ENCODE measurements at regions not wholly inside any gene's neighbourhood (a gene's known extent, or its start where the extent isn't known, plus 50 kb on each side); places are given as distances from the start of the nearest gene placed in this dataset.
"Not testable (repeated sequence)": the region's sequence is repeated elsewhere in the genome, so short reads cannot be mapped to it uniquely, and the experiment has no call there.

DNA sequence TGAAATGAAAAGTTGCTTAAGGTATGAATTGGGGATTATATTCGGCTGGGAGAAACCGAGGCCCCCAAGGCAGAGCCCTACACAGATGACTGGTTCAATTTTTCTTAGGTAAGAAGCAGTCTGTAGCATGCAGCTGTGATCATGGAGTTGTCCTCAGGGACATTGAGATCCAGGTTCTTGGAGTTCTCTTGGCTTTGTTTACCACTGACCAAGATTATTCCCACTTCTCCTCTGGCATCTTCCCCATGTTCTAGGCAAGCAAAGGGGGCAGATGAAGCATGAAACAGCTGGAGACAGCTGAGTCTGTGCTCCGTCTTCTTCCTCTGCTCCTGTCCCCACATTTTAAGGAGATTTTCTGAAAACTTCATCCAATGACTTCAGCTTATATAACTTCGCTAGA, 129.5 kb upstream of the BMPER start:
- DNase-seq (ENCODE audit: extremely low spot score, insufficient read length, low read depth), result no peak
- no peak for FAIRE-seq

DNA sequence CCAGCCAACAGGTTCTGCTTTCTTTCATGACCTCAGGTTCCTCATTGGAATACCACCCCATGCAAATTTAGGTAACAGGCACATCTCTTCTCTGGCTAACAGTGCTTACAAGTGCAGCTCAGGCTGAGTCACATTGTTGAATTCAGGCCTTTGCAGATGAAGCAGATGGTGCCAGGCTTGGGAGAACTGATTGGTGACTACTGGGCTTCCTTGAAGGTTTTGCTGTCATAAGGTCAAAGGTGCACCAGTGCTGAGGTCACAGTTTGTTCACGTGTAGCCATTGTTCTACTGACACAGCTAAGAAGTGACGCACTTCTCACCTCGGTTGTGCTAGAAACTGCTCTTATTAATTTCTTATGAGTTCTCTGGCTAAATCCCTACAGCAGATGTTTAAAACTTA, 128.6 kb upstream of the BMPER start:
- DNase-seq (ENCODE audit: extremely low spot score, insufficient read length, low read depth), result no peak
- no peak for FAIRE-seq

- FAIRE-seq, result no peak
- no peak for DNase-seq (ENCODE audit: extremely low spot score, insufficient read length, low read depth)
Measured at GRCh38 chr7:33778195-33778594, 127.1 kb upstream of the BMPER start.

DNA sequence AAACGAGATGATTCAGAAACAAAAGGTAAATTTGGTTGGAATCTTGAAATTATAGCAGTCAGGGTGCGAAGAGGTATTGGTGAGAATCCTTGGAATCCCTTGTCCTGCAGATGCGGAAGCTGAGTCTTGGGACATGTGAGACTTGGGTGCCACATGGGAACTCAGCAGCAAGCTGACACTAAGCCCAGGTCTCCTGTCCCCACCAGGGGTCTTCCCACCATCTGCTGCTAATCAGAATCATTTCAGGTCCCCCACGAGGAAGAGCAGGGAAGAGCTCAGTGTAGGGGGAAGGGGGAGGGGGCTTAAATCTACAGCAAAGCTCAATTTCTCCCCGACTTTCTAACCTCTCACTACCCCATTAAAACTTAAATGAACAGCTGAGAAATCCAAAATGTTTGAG, 126.1 kb upstream of the BMPER start:
- FAIRE-seq, result no peak

DNA sequence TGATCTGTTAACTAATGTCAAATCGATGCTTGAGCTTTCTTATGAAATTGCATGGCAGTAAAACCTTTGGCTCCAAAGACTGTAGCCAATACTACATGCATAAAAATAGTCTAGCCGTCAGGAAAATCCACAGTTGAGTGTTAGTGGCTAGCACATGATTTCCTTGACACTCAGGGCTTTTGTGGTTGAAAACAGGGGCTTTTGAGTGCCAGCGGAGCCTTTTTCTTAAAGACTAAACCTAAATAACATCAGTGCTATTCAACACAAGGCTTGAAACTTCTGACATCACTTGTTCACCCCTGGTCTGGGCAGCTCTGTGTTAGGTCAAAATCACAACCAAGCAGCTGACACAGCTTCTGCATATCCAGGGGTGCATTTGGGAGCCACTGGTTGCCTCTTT, 124.2 kb upstream of the BMPER start:
- no peak for DNase-seq (ENCODE audit: extremely low spot score, insufficient read length, low read depth)
- FAIRE-seq, result no peak

More for the DNA sequence above, 126.1 kb upstream of the BMPER start:
- no peak for DNase-seq (ENCODE audit: extremely low spot score, insufficient read length, low read depth)

GRCh38 chr7:33781796-33782195, 123.5 kb upstream of the BMPER start:
- DNase-seq (ENCODE audit: extremely low spot score, insufficient read length, low read depth), result no peak
- FAIRE-seq, result no peak

DNA sequence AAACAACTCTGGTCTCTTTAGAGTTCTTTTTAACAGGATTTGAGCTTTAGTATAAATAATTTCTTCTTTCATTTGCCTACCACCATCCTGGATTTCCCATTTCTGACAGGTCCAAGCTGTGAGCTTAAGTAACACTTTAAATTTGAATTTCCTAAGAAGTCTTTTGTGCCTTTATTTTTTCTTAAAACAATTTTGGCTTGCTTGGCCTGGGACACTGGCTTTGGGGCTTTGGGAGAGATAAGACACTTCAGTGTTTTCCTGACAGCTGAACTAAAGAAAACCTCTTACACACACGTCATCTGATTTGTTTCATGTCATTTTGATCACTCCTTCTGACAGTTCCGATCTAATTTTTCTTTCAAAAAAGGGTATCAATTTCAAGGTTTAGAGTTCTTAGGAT, 121.3 kb upstream of the BMPER start:
- FAIRE-seq (no peak), DNase-seq (ENCODE audit: extremely low spot score, insufficient read length, low read depth) (no peak)

- DNase-seq (ENCODE audit: extremely low spot score, insufficient read length, low read depth), result no peak
- no peak for FAIRE-seq
Measured at GRCh38 chr7:33788531-33788930, 116.8 kb upstream of the BMPER start.

DNA sequence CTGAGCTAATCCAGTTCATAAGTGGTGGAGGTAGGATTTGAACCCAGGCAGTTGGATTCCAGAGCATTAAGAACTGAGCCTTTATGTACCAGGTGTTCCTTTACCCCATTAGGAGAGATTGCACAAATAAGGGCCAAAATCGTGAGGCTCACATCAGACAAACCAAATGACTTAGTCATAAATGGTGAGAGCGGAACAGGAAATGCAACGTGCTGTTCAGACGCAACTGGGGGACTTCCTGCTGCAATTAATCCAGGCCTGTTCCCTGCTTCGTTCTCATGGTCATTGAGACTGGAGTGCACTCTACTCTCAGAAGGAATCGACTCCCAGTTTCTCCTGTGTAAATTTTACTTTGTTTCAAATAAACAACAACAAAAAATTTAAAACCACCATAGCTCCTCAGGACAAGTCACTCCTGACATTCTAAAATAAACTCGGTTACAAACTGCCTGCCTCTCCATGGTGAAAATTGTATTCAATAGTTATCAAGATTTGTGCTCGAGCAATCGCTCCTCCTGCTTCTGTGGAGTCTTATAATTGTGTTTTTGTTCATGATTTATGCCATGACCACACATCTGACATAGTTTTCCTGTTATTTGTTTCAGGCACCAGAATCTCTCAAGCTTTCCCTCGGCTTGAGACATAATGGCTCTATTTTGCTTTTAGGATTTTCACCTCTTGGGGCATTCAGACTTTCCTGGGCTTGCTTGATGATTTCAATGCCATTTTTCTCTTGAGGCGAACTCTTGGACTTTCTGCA, 115.3 kb upstream of the BMPER start:
- FAIRE-seq (no peak), DNase-seq (ENCODE audit: extremely low spot score, insufficient read length, low read depth) (no peak)

DNA sequence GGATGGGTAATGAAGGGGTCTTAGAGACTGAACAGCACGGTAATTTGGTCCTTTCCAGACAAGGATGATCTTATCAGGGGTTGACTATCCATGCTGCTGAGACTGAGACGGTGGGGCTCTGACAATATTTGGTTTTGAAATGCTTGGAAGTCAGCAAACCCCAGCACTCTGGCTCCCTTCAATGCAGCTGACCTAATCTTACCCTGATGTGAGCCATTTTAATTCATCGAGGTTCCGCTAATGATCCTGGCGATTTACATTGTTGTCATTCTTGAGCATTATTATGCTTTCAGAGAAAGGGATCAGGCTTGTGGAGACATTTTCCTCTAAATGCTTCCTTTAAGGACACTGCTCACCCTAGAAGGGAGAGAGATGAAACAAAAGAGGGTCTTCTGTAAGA, 114.6 kb upstream of the BMPER start:
- FAIRE-seq (no peak), DNase-seq (ENCODE audit: extremely low spot score, insufficient read length, low read depth) (no peak)

DNA sequence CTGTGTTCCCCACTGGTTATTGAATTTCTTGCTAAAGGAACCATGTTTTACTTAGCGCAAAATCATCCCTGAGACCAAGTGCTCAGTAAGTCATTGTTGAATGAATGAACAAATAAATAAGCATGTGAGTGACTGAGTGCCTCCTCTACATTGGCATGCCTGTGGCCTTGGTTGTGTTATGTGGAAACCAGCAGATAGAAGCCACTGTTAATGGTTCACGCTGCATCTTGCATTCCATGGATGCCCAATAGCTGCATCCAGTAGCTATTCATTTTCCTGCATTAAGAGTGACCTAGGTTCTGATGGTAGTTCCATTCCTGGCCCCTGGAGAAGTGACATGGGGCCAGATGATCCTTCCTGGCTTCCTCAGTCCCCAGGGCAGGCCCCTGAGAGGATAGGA, 113.3 kb upstream of the BMPER start:
- FAIRE-seq, result no peak

GRCh38 chr7:33792547-33793105, 112.7 kb upstream of the BMPER start:
- no peak for FAIRE-seq
- no peak for DNase-seq (ENCODE audit: extremely low spot score, insufficient read length, low read depth)

More for the DNA sequence above, 113.3 kb upstream of the BMPER start:
- no peak for DNase-seq (ENCODE audit: extremely low spot score, insufficient read length, low read depth)

GRCh38 chr7:33793616-33794015, 111.7 kb upstream of the BMPER start:
- DNase-seq (ENCODE audit: extremely low spot score, insufficient read length, low read depth) (no peak), FAIRE-seq (no peak)

GRCh38 chr7:33794419-33794818, 110.9 kb upstream of the BMPER start:
- DNase-seq (ENCODE audit: extremely low spot score, insufficient read length, low read depth), result no peak
- no peak for FAIRE-seq

DNA sequence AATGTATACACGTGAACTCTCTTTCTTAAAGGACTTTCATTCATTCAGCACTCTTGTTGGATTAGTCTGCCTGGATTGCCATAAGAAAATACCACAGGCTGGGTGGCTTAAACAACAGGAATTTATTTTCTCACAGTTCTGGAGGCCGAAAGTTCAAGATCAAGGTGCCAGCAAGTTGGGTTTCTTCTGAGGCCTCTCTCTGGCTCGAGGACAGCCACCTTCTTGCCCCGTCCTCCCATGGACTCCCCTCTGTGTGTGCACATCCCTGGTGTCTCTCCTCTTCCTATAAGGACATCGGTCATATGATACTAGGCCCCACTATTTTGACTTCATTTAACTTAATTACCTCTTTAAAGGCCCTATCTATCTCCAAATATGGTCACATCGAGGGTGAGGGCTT, 110.4 kb upstream of the BMPER start:
- no peak for DNase-seq (ENCODE audit: extremely low spot score, insufficient read length, low read depth)
- no peak for FAIRE-seq

GRCh38 chr7:33796538-33796937, 108.8 kb upstream of the BMPER start:
- FAIRE-seq (no peak), DNase-seq (ENCODE audit: extremely low spot score, insufficient read length, low read depth) (no peak)

DNA sequence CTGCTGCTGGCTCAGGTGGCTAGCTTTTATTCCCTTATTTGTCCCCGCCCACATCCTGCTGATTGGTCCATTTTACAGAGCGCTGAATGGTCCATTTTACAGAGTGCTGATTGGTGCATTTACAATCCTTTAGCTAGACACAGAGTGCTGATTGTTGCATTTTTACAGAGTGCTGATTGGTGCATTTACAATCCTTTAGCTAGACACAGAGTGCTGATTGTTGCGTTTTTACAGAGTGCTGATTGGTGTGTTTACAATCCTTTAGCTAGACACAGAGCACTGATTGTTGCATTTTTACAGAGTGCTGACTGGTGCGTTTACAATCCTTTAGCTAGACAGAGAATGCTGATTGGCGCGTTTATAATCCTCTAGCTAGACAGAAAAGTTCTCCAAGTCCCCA, 107.8 kb upstream of the BMPER start:
- FAIRE-seq; DNase-seq (ENCODE audit: extremely low spot score, insufficient read length, low read depth): not testable (repeated sequence)

- FAIRE-seq (no peak), DNase-seq (ENCODE audit: extremely low spot score, insufficient read length, low read depth) (no peak)
Measured at GRCh38 chr7:33798686-33799325, 106.5 kb upstream of the BMPER start.

DNA sequence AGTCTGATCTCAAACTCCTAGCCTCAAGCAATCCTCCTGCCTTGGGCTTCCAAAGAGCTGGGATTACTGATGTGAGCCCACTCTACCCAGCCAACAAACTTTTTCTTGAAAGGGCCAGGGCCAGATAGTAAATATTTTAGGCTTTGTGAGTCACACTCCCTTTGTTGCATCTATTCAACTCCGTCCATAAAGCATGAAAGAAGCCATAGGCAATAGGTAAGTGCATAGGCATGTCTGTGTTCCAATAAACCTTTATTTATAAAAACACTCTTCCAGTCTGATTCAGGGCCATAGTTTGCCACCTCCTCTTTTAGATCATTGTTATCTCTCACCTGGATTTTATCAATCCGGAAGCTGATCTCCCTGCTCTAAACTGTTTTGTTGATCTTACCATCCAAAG, 105.6 kb upstream of the BMPER start:
- FAIRE-seq (no peak), DNase-seq (ENCODE audit: extremely low spot score, insufficient read length, low read depth) (no peak)

DNA sequence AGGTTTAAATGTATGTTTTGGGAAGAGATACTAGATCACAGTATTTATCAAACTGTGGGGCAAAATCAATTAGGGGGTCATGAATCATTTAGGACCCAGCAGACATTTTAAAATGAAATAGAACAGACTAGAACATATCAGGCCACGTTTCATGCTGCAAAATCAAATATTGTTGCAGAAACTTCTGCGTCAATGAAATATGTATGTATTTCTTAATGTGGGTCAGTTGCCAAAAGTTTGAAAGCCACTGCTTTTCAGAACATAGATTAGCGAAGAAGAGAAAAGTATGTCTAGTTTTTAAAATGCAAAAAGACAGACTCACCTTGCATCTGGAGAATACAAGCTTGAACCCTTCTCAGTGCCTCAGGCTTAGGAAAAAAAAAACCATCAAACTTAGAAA, 102.7 kb upstream of the BMPER start:
- DNase-seq (ENCODE audit: extremely low spot score, insufficient read length, low read depth) (no peak), FAIRE-seq (no peak)

DNA sequence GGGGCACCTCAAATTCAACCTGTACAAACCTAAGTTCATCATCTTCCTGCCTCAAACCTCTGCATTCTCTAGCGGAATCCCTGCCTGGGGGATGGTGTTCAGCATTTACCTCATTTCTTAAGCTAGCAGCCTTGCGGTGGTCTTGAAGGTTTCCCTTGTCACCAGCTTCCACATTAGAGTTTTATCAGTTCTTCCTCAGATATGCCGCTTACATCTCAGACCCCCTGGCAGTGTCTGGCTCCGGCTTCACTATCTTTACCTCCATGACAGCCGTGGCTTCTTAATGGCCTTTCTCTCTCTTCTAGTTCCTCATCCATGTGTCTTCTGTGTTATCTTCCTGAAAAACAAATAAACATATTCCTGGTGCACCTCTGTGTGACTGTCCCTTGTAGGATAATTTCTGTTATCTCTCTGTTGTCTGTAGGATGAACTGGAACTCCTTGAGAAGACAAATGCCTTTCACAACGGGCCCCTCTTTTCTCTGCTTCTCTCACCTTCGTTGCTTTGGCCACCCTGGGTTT, 101.1 kb upstream of the BMPER start:
- FAIRE-seq (no peak), DNase-seq (ENCODE audit: extremely low spot score, insufficient read length, low read depth) (no peak)

Measured in GM18507 (cell line).